Right lobe of liver (tissue), 4 donors: ENCODE measurements at regions not wholly inside any gene's neighbourhood (a gene's known extent, or its start where the extent isn't known, plus 50 kb on each side); places are given as distances from the start of the nearest gene placed in this dataset.

ENCODE experiments used
- POLR2A ChIP-seq: fragments of 450-650 bp; IDR thresholded peaks from one replicate; pipeline ENCODE4 v1.6.1; 2017; ENCODE audit warnings: antibody characterized with exemption, mild to moderate bottlenecking
- TF ChIP-seq, protein P1 (sequence below), 4 donors: fragments of 200-600 bp in 3 of 4; fragments of 450-650 bp in 1 of 4; IDR thresholded peaks; one replicate each; pipeline versions ENCODE4 v1.5.1 to v1.8.0; 2016 to 2022; ENCODE audit warnings: antibody characterized with exemption in 4 of 4, mild to moderate bottlenecking in 2 of 4
- donor health status: DM: no; HTN: no; CAD: no.
- donor health status: DM: no; HTN: no; CAD: no.
- donor health status: DM: no; HTN: yes; CAD: no.

DNA sequence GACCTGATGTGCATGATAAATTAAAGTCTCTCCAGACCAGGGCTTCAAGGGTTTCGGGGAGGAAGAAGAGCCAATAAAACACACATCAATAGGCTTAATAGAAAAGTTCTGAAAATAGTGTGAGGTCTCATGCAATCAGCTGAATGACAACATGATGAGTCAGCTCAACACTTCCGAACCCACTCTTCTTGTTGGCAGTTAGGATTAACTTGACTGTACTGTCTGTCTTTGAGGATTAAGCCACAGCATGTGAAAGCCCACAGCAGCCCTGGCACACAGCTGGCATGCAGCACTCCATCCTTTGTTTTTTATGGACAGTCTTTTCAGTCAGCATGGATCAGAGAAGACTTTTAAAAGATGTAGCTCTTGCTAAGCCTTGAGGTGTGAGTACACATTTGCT, 526.9 kb upstream of the VSTM2A start:
- TF ChIP-seq, protein P1, sequence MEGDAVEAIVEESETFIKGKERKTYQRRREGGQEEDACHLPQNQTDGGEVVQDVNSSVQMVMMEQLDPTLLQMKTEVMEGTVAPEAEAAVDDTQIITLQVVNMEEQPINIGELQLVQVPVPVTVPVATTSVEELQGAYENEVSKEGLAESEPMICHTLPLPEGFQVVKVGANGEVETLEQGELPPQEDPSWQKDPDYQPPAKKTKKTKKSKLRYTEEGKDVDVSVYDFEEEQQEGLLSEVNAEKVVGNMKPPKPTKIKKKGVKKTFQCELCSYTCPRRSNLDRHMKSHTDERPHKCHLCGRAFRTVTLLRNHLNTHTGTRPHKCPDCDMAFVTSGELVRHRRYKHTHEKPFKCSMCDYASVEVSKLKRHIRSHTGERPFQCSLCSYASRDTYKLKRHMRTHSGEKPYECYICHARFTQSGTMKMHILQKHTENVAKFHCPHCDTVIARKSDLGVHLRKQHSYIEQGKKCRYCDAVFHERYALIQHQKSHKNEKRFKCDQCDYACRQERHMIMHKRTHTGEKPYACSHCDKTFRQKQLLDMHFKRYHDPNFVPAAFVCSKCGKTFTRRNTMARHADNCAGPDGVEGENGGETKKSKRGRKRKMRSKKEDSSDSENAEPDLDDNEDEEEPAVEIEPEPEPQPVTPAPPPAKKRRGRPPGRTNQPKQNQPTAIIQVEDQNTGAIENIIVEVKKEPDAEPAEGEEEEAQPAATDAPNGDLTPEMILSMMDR (IDR thresholded peaks at IDR 0.05) = no peak
- no peak for TF ChIP-seq POLR2A
